HG03103 (cell line): ENCODE measurements at regions not wholly inside any gene's neighbourhood (a gene's known extent, or its start where the extent isn't known, plus 50 kb on each side); places are given as distances from the start of the nearest gene placed in this dataset.
"Not testable (repeated sequence)": the region's sequence is repeated elsewhere in the genome, so short reads cannot be mapped to it uniquely, and the experiment has no call there.

Experiments
- ATAC-seq: cut with Tn5 transposase; IDR thresholded peaks from one replicate; pipeline ENCODE4 v1.9.1; 2021; ENCODE audit warnings: low read depth; ENCODE audit not compliant: unreplicated experiment

DNA sequence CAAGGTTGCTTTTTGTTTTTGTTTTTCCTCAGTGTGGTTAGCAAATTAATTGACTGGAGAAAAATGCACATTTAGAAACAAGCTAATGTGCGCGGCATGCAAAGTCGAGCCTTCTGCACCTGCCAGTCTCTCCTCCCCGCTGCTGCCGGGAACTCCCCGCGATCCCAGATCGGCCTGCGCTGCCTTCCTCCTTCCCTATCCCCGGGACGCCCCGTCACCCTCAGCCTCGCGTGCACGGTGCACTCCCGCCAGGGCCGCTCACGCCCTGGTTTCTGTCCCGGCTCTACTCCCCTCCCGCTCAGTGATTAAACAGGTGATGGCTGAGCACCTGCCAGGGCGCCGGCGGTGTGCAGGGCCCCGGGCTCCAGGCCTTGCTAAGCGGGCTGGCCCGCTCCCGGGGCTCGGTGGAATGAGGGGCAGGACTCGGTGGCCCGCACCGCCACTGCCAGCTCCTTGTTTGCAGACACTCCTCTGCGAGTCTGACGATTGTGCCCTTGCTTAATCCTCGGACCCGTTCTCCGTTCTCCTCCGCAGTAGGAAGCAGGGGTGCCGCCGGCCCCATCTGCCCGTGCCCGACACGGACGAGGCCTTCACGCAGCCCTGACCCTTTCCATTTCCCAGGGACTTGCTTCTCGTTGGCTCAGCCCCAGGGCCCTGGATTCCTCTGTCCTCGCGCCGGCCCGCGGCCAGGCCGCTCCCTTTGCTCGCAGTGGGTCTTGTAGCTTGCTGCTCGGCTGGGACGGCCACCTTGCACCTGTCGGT, 143.4 kb downstream of the TRIML1 start:
- no peak for ATAC-seq

DNA sequence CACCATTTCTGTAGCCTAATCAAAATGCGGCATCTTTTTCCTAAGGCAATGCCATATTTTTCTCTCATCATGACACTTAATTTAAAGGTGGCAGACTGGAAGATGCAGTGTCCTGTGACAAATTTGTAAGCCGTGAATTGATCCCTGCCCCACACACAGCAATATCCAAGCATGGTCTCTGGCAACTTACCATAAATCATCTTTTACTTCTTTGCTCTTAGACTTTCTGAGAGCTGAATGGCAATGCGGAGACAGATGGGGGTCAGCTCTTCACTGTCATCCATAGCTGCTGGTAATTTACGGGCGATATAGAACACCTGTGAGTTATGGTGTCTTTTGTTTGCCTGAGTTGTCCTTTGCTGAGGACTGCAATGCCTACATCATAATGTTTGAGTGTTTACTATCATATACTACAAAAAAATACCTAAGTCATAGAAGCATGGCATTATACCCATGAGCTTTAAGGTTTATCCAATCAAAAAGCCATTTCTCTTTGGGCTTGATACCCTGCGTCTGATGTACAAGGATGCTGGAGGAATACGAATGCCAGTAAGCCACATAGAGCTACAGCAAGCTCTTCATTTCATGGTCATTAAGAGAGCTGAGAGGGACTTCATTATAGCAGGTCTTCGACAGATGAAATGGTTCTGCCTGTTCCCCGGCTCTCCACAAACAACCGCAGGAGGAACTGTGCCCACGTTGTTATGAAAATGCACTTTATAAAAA, 148.1 kb downstream of the TRIML1 start:
- no peak for ATAC-seq

DNA sequence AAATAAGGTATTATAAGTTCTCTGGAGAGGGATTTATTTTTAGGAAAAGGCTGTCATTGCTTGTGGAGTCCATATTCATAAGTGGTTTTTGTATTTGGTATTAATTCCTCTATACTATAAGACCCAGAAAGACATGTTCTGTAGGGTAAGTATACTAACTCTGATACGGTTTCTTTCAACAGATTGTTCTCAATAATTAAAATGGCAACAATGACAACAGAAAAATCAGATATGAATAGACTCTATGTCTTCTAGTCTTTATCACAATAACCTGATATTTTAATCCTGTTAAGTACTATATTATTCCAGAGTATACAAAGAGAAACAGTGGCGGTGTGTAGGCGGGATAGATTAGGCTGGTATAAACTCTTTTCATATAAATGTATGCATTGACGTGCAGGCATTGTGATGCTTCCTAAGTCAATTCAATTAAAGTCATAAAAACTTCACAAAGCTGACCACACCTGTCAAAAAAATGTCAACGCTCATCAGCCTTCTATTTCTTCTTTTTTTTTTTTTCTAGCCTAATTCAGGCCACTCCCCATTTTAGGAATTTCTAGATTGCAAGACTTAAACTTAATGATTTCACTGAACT, 150.4 kb downstream of the TRIML1 start:
- no peak for ATAC-seq

DNA sequence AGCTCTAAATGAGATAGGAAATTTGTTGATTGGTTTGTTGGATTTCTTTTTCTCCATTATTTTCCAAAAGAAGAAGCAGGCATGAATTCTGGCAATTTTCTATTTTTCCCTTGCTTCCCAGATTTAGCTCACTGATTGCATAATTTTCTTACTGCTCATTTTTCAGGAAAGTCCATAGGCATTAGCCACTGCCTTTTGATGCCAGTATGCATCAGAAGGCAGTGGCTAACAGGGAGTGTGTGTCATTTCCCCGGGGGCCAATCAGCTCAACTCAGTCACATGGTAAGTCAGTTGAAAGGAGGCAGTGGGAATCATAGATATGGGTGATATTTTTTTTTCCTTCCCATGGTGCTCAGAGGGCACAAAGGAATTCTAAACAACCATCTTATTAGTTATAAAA, 156.7 kb downstream of the TRIML1 start:
- ATAC-seq = no peak

DNA sequence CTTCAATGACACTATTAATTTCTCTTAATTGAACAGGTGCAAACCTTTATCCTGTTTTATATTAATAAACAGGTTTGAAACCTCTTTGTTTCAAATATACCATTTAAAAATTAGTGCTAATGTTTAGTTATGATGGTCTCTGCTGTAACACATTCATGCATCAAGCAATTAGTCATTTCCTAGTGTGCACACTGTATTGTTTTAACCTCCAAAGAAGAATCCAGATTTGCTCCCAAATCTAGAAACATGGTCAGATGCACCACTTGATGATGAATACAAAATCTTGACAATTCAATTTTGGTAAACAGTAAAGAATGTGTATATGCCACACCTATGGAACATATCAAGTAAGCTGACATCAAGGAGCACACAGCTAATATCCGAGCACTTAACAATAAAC, 157.1 kb downstream of the TRIML1 start:
- ATAC-seq = no peak

DNA sequence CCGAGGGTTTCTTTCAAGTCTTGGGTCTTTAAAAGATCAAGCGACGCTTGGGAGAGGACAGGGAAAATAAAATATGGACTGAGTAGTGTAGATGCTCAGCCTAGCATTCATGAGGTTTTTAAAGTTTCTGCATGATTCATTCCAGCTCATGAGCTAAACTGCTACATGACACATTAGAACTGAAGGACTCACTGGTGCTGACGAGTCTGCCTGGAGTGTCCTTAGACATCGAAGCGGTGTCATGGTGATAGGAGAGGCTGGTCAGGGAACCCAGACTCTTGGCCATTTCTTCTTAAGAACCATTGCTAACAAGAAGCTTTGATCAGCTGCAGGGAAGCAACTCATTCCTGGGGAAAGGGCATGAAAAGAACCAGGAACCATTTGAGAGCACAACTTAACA, 158.6 kb downstream of the TRIML1 start:
- no peak for ATAC-seq

DNA sequence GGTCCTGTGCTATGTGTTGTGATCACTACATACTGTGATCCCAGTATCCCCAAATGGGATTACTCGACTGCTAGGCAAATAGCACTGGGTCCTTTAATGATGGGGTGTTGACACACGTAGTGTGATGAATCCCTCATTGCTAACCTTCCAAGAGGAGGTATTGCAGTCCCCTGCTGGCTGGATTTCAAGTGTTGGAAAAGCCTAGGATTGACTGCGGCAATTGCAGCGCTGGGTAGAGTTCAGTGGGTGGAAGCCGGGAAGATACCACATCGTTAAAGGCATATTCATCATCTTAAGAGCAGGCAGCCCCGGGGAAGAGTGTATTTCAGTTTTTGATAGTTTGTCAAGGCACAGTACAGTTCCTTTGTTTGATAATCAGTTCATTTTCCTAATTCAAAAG, 159.9 kb downstream of the TRIML1 start:
- no peak for ATAC-seq

DNA sequence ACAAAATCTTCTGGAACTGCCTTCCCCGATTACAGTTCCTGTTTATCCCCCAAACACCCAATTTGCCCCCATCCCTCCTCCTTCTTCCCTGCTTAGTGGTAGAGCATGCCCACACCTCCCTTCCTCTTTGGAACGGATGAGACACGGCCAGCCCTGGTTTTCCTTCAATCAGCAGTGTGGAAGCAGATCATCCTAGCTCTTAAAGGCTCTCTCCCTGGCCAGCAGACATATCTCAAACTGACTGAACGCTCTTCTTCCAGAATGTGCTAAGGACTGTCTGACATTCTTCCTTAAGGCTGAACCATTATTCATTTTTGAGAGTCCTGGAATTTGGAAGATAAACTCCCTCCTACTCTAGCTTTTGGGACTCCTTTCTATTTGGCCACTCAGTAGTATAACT, 161.1 kb downstream of the TRIML1 start:
- no peak for ATAC-seq

DNA sequence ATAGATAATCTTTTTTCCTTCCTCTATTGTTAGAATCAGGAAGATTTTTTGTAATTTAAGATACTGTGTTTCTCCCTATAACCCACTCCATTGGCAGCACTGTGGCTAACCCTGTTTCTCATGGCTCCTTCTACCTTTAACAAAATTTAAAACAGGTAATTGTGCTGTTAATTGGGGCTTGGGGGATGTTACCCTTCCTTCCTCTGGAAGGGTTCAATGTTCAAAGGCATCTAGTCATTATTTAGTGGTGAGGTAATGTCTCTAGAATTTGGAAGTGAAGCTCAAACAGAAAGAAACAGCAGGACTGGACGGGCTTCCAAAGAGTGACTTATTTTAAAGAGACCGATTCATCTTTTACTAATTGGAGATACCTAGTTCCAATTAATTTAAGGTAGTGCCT, 166.4 kb downstream of the TRIML1 start:
- no peak for ATAC-seq

DNA sequence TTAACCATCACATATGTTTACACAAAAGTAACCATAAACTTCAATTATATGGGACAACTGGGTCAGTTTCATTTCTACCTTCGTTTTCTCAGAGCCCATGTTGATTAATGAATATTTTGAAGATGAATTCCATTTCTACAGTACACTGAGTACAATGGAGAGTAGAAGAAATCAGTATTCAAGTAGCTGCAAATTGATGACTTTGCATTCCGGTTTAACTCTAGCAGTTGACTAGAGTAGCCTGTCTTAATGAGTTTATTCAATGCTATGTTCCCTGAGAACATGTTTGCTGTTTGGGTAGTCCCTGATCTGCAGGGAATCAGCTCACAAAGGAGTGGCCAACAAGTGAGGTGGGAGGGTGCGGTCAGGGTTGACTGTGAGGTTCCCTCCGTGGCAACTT, 168.3 kb downstream of the TRIML1 start:
- no peak for ATAC-seq

DNA sequence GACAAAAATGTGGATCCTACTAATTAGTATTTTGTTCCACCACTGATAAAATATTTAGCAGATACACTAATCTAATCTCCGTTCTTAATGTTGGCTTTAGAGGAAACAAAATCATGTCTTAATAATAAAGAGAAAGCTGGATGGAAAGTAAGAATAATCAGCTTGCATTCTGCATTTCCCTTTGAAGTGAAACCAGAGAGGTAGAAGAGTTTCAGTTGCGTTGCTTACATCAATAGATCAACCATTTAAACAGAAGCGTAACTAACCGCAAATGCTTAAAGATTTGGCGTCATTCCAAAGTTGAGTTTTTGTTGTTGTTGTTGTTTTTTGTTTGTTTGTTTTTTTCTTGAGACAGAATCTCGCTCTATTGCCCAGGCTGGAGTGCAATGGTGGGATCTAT, 168.9 kb downstream of the TRIML1 start:
- no peak for ATAC-seq

DNA sequence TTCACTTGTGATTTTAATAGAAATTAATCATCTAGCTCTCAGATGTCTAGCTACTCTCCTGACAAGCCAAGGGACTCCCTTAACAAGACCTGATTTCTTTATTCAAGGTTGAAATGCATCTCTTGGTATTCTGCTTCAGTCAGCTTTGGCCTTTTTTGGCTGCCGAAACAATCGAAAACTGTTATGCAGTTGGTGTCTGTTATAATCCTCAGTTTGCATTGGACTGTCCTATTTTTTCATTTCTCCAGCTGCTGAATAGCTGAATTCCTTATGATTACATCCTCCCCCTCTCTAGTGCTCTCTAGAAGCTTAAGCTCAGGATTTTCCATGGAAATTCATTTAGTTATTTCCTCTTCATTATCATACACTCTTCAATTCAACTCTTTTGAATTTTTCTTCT, 177.2 kb downstream of the TRIML1 start:
- ATAC-seq = no peak

DNA sequence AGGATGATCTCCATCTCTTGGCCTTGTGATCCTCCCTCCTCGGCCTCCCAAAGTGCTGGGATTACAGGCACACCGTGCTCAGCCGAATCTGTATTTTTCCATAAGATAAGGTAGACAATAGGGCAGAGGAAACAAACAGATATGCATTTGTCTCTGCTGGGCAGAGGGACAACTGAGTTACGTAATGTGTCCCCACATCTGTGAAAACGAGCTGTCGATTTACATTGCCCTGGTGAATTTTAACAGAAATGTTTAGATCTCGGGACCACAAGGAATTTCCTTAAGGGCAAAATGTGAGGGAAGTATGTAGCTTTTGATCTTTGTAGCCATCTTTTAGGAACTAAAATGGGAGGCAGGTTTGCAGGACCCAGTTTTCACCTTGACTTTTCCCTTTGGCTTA, 189.7 kb downstream of the TRIML1 start:
- ATAC-seq = no peak

DNA sequence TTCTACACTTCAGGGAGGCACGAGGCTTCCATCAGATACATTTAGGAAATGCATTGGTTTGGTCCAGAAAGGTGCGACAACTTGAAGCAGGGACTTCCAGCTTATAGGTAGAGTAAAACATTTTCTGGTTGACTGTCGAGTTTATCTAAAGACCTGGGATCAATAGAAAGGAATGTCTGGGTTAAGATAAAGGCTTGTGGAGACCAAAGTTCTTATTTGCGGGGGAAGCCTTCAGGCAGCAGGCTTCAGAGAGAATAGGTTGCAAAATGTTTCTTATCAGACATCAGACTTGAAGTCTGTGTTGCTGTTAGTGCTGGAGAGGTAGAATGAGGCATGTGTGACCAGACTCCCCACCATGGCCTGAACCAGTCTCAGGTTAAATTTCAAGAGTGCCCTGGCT, 190.3 kb downstream of the TRIML1 start:
- no peak for ATAC-seq

DNA sequence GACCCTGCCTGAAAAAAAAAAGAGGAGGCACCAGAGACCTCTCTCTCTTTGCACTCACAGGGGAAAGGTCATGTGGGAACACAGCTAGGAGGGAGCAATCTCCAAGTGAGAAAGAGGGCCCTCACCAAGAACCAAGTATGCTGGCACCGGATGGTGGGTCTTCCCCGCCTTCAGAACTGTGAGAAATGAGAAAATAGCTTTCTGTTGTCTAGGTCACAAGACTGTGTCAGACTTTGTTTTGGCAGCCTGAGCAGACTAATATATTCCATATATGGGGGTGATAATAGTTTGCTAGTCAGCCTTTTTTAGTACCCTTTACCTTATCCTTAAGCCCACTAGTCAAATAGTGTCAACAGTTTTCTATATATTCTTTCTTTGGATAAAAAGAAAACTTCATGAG, 193.0 kb downstream of the TRIML1 start:
- no peak for ATAC-seq

DNA sequence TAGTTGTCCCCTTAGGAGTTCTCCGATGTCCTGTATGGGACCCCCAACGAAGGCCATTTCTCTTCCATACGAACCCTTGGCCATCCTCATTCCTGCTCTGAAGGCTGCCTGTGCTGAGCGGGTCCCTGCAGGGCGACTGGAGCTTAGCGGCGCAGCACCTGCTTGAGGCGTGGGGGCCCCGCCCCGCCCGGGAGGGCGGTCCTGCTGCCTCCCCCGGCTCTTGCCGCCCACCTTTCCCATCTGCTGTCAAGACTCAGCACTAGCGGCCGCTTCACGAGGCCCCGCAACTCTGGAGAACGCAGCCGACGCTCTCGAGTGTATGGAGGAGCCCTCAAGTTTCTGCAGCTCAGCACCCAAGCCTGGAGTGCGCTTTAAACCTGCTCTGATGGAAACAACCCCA, 197.7 kb downstream of the TRIML1 start:
- no peak for ATAC-seq

DNA sequence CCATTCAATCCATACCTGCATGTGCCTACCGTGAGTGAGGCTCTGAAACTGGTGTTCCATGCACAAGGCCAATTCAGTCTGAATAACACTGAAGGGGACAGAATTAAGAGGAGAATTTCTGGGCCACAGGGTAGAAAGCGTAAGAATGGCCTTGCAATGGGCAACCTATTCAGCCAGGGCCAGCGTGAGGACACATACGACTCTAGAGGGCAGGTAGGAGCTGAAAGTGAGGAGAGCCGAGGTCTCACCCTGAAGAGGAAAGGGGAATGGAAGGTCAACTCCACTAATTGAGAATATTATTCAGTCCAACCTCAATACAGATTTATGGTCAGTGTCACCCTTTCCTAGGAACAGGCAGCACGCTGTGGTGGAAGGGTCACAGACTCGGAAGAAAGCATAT, 202.2 kb downstream of the TRIML1 start:
- no peak for ATAC-seq

DNA sequence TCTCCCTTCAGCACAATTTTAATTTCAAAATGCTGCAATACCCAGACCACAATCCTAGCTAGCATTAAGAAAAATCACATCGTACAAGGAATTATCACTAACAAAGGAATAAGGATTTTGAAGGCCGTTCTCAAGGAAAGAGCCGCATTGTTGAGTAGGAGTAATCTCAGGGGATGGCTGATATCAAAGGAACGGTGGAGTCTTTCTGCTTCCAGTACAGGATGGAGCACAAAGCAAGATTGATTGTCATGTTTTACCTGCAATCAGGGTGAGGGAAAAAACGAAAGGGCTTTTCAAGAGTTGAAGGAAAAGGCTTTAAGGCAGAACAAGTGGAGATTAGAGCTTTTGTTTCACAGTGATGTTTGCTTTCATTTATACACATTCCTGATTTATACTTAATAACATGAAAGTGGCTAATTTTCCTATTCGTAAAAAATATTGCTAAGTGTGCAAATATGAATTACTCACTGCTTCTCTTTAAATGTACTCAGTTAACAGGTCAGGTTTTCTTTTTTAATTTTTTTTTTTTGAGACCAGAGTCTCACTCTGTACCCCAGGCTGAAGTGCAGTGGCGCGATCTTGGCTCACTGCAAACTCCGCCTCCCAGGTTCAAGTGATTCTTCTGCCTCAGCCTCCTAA, 207.0 kb downstream of the TRIML1 start:
- ATAC-seq = no peak

DNA sequence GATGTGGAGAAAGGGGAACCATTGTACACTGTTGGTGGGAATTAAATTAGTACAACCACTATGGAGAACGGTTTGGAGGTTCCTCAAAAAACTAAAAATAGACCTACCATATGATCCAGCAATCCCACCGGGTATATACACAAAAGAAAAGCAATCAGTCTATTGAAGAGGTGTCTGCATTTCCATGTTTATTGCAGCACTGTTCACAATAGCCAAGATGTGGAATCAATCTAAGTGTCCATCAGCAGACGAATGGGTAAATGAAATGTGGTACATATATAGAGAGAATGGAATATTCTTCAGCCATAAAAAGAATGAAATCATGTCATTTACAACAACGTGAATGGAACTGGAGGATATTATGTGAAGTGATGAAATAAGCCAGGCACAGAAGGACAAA, 208.1 kb downstream of the TRIML1 start:
- ATAC-seq = no peak

DNA sequence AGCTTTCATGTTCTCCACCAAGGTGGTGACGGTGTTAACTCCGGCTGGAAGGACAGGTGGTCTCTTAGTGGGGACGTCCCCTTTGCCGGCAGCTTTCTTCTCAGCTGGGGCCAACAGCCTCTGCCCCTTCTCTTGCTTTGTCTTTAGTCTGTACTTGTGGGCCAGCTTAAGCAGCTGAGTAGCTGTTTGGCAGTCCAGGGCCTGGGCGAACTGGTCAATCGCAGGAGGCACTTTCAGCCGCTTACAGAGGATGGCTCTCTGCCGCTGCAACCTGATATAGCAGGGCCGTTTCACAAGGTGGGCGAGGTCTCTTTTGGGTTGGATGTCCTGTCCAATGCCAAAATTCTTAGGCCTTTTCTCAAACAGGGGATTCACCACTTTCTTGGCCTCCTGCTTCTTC, 210.3 kb downstream of the TRIML1 start:
- not testable (repeated sequence) for ATAC-seq

DNA sequence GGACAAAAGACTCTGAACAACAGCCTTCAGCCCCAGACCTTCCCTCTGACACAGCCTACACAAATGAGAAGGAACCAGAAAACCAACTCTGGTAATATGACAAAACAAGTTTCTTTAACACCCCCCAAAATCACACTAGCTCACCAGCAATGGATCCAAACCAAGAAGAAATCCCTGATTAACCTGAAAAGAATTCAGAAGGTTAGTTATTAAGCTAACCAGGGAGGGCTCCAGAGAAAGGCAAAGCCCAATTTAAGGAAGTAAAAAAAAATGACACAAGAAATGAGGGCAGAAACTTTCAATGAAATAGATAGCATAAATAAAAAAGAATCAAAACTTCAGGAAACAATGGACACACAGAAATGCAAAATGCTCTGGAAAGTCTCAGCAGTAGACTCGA, 224.0 kb downstream of the TRIML1 start:
- no peak for ATAC-seq
